ENCODE measurements at regions not wholly inside any gene's neighbourhood (a gene's known extent, or its start where the extent isn't known, plus 50 kb on each side); places are given as distances from the start of the nearest gene placed in this dataset.
"Not testable (repeated sequence)": the region's sequence is repeated elsewhere in the genome, so short reads cannot be mapped to it uniquely, and the experiment has no call there.

DNA sequence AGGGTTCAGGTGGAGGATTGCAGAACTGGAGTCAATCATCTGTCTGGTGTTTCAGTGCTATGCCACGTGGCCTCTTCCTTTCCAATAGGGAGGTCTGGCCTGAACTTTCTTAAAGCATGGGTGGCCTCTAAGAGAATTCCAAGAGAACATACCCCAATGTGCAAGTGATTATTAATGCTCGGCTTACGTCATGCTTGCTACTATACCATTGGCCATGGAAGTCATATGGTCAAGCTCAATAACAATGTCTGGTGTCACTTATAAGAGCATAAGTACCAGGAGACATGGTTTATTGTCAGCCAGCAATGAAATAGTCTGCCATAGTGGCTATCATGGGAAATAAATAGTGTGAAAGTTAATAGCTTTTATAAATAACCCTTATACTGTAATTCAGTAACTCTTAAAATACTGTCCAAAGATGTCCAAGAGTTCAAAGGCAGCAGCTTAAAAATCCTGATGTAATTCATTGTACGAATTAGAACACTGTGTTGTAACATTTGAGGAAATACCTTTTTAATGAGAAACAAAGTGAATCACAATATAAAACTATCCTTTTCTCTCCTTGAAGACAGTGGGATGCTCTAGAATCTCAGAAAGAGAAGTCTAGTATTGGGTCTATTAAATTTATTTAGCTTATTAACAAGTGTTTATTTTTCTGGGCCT is 355.4 kb upstream of the PRR16 start:
- no peak for DNase-seq
- no peaks in the 10 kb centered on the region for H3K4me1 Mint-ChIP-seq

DNA sequence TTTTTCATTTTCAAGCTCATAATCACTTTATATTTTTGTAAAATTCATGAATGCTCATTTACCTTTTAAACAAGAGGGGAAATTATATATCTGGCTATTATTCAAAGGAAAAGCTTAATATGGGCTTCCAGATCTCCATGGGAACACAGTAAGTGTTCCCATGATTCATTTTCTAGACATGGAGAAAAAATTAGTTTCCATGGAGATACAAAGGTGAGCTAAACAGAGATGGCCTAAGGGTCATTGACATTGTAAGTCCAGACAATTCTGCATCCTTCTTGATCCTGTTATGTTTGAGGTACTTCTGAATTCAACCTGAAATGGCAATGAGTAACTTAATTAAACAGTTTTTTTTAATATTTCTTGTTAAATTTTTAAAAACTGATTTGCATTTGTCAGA is 341.4 kb upstream of the PRR16 start:
- Mint-ChIP-seq H3K27me3 (ENCODE audit: low read depth, poor library complexity) (peaks cover 4% of the 10 kb centered on the region), H3K36me3 (ENCODE audit: low read depth) (no peaks in the 10 kb centered on the region), H3K27ac (no peak overlapping the region), H3K4me1 (no peaks in the 10 kb centered on the region), H3K9me3 (peaks cover 13% of the 10 kb centered on the region), H3K4me3 (no peak overlapping the region)
- TF ChIP-seq, protein P1, sequence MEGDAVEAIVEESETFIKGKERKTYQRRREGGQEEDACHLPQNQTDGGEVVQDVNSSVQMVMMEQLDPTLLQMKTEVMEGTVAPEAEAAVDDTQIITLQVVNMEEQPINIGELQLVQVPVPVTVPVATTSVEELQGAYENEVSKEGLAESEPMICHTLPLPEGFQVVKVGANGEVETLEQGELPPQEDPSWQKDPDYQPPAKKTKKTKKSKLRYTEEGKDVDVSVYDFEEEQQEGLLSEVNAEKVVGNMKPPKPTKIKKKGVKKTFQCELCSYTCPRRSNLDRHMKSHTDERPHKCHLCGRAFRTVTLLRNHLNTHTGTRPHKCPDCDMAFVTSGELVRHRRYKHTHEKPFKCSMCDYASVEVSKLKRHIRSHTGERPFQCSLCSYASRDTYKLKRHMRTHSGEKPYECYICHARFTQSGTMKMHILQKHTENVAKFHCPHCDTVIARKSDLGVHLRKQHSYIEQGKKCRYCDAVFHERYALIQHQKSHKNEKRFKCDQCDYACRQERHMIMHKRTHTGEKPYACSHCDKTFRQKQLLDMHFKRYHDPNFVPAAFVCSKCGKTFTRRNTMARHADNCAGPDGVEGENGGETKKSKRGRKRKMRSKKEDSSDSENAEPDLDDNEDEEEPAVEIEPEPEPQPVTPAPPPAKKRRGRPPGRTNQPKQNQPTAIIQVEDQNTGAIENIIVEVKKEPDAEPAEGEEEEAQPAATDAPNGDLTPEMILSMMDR (IDR thresholded peaks at IDR 0.05): no peak
- no peak for DNase-seq

More for the DNA sequence above, 355.4 kb upstream of the PRR16 start:
- Mint-ChIP-seq H3K9me3 (no peaks in the 10 kb centered on the region), H3K4me3 (no peak overlapping the region), H3K27me3 (ENCODE audit: low read depth, poor library complexity) (peaks cover 7% of the 10 kb centered on the region), H3K27ac (no peak overlapping the region), H3K36me3 (ENCODE audit: low read depth) (no peaks in the 10 kb centered on the region)
- TF ChIP-seq, protein P1 (IDR thresholded peaks at IDR 0.05): no peak

DNA sequence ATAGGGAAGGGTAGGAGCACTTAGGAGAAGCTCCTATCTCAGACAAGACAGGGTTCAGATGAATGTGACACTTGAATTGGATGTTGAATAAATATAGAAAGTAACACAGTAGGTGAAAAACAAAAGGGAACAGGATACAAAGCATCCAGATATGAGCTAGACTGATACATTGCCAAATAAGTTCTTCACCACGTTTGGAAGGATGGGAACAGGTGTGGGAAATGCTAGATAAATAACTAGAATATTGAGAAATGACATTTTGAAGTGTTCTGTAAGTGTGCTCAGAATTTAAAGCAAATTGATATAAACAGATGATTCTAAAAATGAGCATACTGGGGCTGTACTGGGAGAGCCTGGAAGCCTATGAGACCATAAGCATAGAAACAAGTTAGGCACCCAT is 340.1 kb upstream of the PRR16 start:
- no peaks in the 10 kb centered on the region for H3K36me3 Mint-ChIP-seq (ENCODE audit: low read depth)
- H3K27ac Mint-ChIP-seq: no peak overlapping the region
- no peak for DNase-seq
- TF ChIP-seq, protein P1 (IDR thresholded peaks at IDR 0.05): no peak
- peaks cover 6% of the 10 kb centered on the region for H3K9me3 Mint-ChIP-seq
- H3K27me3 Mint-ChIP-seq (ENCODE audit: low read depth, poor library complexity): peaks cover 4% of the 10 kb centered on the region
- no peak overlapping the region for H3K4me3 Mint-ChIP-seq
- H3K4me1 Mint-ChIP-seq: no peaks in the 10 kb centered on the region

DNA sequence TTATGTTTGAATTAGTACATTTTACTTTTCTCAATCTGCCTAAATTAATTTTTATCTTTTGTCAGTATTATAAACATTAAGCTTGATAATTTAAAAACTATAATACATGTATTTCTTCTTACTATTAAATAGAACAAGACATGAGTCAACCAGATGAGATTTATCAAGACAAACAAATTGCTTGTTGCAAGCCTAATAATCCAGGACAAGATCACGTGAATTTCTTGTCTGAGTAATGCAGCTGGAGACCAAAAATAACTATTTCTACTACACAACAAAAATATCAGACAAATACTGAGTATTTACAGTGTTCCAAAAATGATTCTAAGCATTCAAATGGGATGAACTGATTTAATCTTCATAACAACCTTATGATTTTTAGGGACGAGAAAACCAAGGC is 339.1 kb upstream of the PRR16 start:
- H3K27ac Mint-ChIP-seq: no peak overlapping the region
- no peaks in the 10 kb centered on the region for H3K4me1 Mint-ChIP-seq
- peaks cover 4% of the 10 kb centered on the region for H3K27me3 Mint-ChIP-seq (ENCODE audit: low read depth, poor library complexity)
- H3K36me3 Mint-ChIP-seq (ENCODE audit: low read depth): no peaks in the 10 kb centered on the region
- H3K9me3 Mint-ChIP-seq: peaks cover 10% of the 10 kb centered on the region
- TF ChIP-seq, protein P1 (IDR thresholded peaks at IDR 0.05): no peak
- DNase-seq: no peak
- no peak overlapping the region for H3K4me3 Mint-ChIP-seq

DNA sequence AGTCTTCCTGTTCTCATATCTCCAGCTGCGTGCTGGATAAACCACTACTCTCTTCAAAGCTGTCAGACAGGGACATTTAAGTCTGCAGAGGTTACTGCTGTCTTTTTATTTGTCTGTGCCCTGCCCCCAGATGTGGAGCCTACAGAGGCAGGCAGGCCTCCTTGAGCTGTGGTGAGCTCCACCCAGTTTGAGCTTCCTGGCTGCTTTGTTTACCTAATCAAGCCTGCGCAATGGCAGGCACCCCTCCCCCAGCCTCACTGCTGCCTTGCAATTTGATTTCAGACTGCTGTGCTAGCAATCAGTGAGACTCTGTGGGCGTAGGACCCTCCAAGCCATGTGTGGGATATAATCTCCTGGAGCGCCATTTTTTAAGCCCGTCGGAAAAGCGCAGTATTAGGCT is 331.8 kb upstream of the PRR16 start:
- not testable (repeated sequence) for H3K27ac Mint-ChIP-seq; H3K36me3 Mint-ChIP-seq (ENCODE audit: low read depth); H3K27me3 Mint-ChIP-seq (ENCODE audit: low read depth, poor library complexity); DNase-seq; H3K4me3 Mint-ChIP-seq; H3K4me1 Mint-ChIP-seq
- peaks cover 29% of the 10 kb centered on the region for H3K9me3 Mint-ChIP-seq

DNA sequence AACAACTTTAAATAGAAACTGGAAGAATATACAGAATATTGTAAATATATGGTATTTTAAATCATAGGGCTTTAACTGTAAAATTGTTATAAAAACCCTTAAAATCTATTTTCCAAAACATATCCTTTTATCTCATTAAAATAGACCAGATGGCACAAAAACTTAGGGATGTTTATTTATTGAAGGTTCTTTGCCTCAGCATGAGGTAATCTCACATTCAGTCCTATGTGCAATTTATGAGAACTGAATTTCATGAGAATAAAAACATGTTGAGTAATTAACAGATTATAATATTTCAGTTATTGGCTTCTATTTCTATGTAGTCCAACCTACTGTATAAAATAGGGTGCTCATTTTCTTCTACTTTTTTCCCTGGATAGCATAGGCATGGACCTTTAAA is 329.2 kb upstream of the PRR16 start:
- Mint-ChIP-seq H3K27me3 (ENCODE audit: low read depth, poor library complexity) (no peaks in the 10 kb centered on the region), H3K4me1 (peaks cover 5% of the 10 kb centered on the region), H3K36me3 (ENCODE audit: low read depth) (peaks cover 5% of the 10 kb centered on the region), H3K4me3 (no peak overlapping the region), H3K27ac (no peak overlapping the region), H3K9me3 (peaks cover 23% of the 10 kb centered on the region)
- DNase-seq: no peak
- TF ChIP-seq, protein P1 (IDR thresholded peaks at IDR 0.05): no peak
